Left colon (tissue), 2 donors: ENCODE measurements at regions not wholly inside any gene's neighbourhood (a gene's known extent, or its start where the extent isn't known, plus 50 kb on each side); places are given as distances from the start of the nearest gene placed in this dataset.

Experiments
- ATAC-seq: fragments of 200-7000 bp; cut with Tn5 transposase; one replicate; pipeline ENCODE4 v1.9.1; 2020; ENCODE audit warnings: mild to moderate bottlenecking, moderate library complexity
- DNase-seq, 2 donors: peaks; one replicate each; pipeline ENCODE4 v3.0.0-alpha.2; 2020
- intact Hi-C, 2 donors: fragments of 100-400 bp; cut with DNase I in 1 of 2; cut with micrococcal nuclease in 1 of 2; formaldehyde crosslinking; loops; one replicate each; pipeline versions ENCODE4 v1.11.2 to v1.14.0; 2022; cut with DNase I, micrococcal nuclease
- donor health status: DM: no; HTN: no; CAD: no.
- donor health status: DM: yes; HTN: yes; CAD: no.

- DNase-seq, result no peak
- intact Hi-C loops, result no loop called here
- ATAC-seq, result no peak
Observed at GRCh38 chr10:113284635-113285034, 268.2 kb upstream of the HABP2 start.

- no peak for DNase-seq
- intact Hi-C loops, result no loop called here
- ATAC-seq, result no peak
Observed at GRCh38 chr10:113285305-113285704, 267.5 kb upstream of the HABP2 start.

- no peak for ATAC-seq
Observed at GRCh38 chr10:113287592-113287991, 265.3 kb upstream of the HABP2 start.

GRCh38 chr10:113290137-113290536, 262.7 kb upstream of the HABP2 start:
- no peak for DNase-seq
- no peak for ATAC-seq
- intact Hi-C loops, result no loop called here

More at GRCh38 chr10:113287592-113287991, 265.3 kb upstream of the HABP2 start:
- DNase-seq, result no peak
- intact Hi-C loops, result no loop called here

- DNase-seq (no peak), ATAC-seq (no peak)
- intact Hi-C loops, result no loop called here
Observed at GRCh38 chr10:113291413-113291812, 261.4 kb upstream of the HABP2 start.

- DNase-seq, result no peak
- no peak for ATAC-seq
- intact Hi-C loops, result no loop called here
Observed at GRCh38 chr10:113292086-113292485, 260.8 kb upstream of the HABP2 start.

GRCh38 chr10:113292743-113293142, 260.1 kb upstream of the HABP2 start:
- no peak for ATAC-seq

GRCh38 chr10:113293167-113293566, 259.7 kb upstream of the HABP2 start:
- DNase-seq (no peak), ATAC-seq (no peak)
- intact Hi-C loops, result no loop called here

More at GRCh38 chr10:113292743-113293142, 260.1 kb upstream of the HABP2 start:
- intact Hi-C loops, result no loop called here
- no peak for DNase-seq

GRCh38 chr10:113294868-113295267, 258.0 kb upstream of the HABP2 start:
- no peak for DNase-seq
- no peak for ATAC-seq
- intact Hi-C loops, result no loop called here

- intact Hi-C loops, result no loop called here
- DNase-seq (no peak), ATAC-seq (no peak)
Observed at GRCh38 chr10:113297226-113297625, 255.6 kb upstream of the HABP2 start.

- ATAC-seq (no peak), DNase-seq (no peak)
- intact Hi-C loops, result no loop called here
Observed at GRCh38 chr10:113298616-113299015, 254.2 kb upstream of the HABP2 start.

GRCh38 chr10:113300201-113300600, 252.7 kb upstream of the HABP2 start:
- ATAC-seq (no peak), DNase-seq (no peak)
- intact Hi-C loops, result no loop called here

GRCh38 chr10:113300617-113301016, 252.2 kb upstream of the HABP2 start:
- no peak for ATAC-seq
- intact Hi-C loops, result no loop called here
- no peak for DNase-seq

- ATAC-seq (no peak), DNase-seq (no peak)
- intact Hi-C loops, result no loop called here
Observed at GRCh38 chr10:113301342-113301984, 251.4 kb upstream of the HABP2 start.

- ATAC-seq (no peak), DNase-seq (no peak)
- intact Hi-C loops, result no loop called here
Observed at GRCh38 chr10:113302062-113302461, 250.8 kb upstream of the HABP2 start.

GRCh38 chr10:113303544-113304146, 249.2 kb upstream of the HABP2 start:
- DNase-seq, result no peak
- intact Hi-C loops, result no loop called here
- ATAC-seq, result no peak

GRCh38 chr10:113304726-113305125, 248.1 kb upstream of the HABP2 start:
- DNase-seq, result no peak
- ATAC-seq, result no peak
- intact Hi-C loops, result no loop called here

GRCh38 chr10:113305871-113306270, 247.0 kb upstream of the HABP2 start:
- ATAC-seq, result no peak

GRCh38 chr10:113309791-113310190, 243.1 kb upstream of the HABP2 start:
- ATAC-seq (no peak), DNase-seq (no peak)
- intact Hi-C loops, result no loop called here

More at GRCh38 chr10:113305871-113306270, 247.0 kb upstream of the HABP2 start:
- intact Hi-C loops, result no loop called here
- no peak for DNase-seq

- DNase-seq (no peak), ATAC-seq (no peak)
- intact Hi-C loops, result no loop called here
Observed at GRCh38 chr10:113310347-113310746, 242.5 kb upstream of the HABP2 start.

- DNase-seq (no peak), ATAC-seq (no peak)
- intact Hi-C loops, result no loop called here
Observed at GRCh38 chr10:113313048-113313602, 239.7 kb upstream of the HABP2 start.
